GM13977 (cell line): ENCODE measurements at regions not wholly inside any gene's neighbourhood (a gene's known extent, or its start where the extent isn't known, plus 50 kb on each side); places are given as distances from the start of the nearest gene placed in this dataset.

ENCODE experiments used
- DNase-seq: peaks from one replicate; pipeline ENCODE4 v3.0.0; 2012; ENCODE audit warnings: low spot score
- CTCF ChIP-seq: IDR thresholded peaks from 2 replicates; pipeline ENCODE4 v1.5.1; 2012; ENCODE audit warnings: mild to moderate bottlenecking, control low read depth; ENCODE audit not compliant: insufficient read depth; ENCODE audit errors: extremely low read depth, missing control alignments
- in situ Hi-C: fragments of 300-500 bp; cut with MboI; formaldehyde crosslinking; loops from one replicate; pipeline ENCODE4 v1.12.0; 2022; ENCODE audit warnings: low sequenced_read_pairs, low pct_unique_long_range_greater_than_20kb, mixed read lengths, inconsistent platforms; ENCODE audit not compliant: unreplicated experiment

GRCh38 chr7:26060733-26061677, 91.0 kb upstream of the NFE2L3 start:
- in situ Hi-C loops = no loop called here
- TF ChIP-seq CTCF = no peak
- no peak for DNase-seq

- peak; percentile 80 for TF ChIP-seq CTCF
- in situ Hi-C loops = no loop called here
- DNase-seq = peak; percentile 75
Observed at GRCh38 chr7:26061678-26062603, 90.1 kb upstream of the NFE2L3 start.

- no peak for TF ChIP-seq CTCF
- in situ Hi-C loops = no loop called here
- no peak for DNase-seq
Observed at GRCh38 chr7:26065652-26066051, 86.3 kb upstream of the NFE2L3 start.

GRCh38 chr7:26066736-26067135, 85.3 kb upstream of the NFE2L3 start:
- DNase-seq = no peak
- TF ChIP-seq CTCF = no peak
- in situ Hi-C loops = no loop called here

GRCh38 chr7:26070290-26070689, 81.7 kb upstream of the NFE2L3 start:
- no peak for DNase-seq
- in situ Hi-C loops = no loop called here

More at GRCh38 chr7:26070290-26070689, 81.7 kb upstream of the NFE2L3 start:
- TF ChIP-seq CTCF = no peak
